HL-60 (cell line): ENCODE measurements at regions not wholly inside any gene's neighbourhood (a gene's known extent, or its start where the extent isn't known, plus 50 kb on each side); places are given as distances from the start of the nearest gene placed in this dataset.

Experiments
- DNase-seq, 2 experiments: peaks; one replicate each; pipeline ENCODE4 v3.0.0-alpha.2; 2010 to 2020; ENCODE audit warnings: low read depth in 1 of 2, low spot score in 1 of 2
- H3K27ac ChIP-seq: fragments of 250-450 bp; sonication (Bioruptor Pico); replicated peaks from 2 replicates; pipeline ENCODE4 v1.5.1; 2020; ENCODE audit warnings: mild to moderate bottlenecking, moderate library complexity
- H3K27me3 ChIP-seq: fragments of 250-450 bp; sonication (Bioruptor Pico); 2 replicates; pipeline ENCODE4 v1.5.1; 2021; ENCODE audit warnings: mild to moderate bottlenecking, moderate library complexity; ENCODE audit not compliant: insufficient read depth, poor library complexity, severe bottlenecking
- H3K4me3 ChIP-seq: replicated peaks from 2 replicates; pipeline ENCODE4 v1.5.1; 2011; ENCODE audit warnings: mild to moderate bottlenecking, control low read depth, low read length; ENCODE audit not compliant: insufficient read depth
- CTCF ChIP-seq: IDR thresholded peaks from one replicate; pipeline ENCODE4 v1.5.1; 2011; ENCODE audit warnings: low read length, control low read depth, inconsistent platforms; ENCODE audit not compliant: insufficient read depth
- GABPA ChIP-seq: IDR thresholded peaks from 2 replicates; pipeline ENCODE4 v1.6.1; 2012; ENCODE audit warnings: low read depth
- POLR2AphosphoS5 ChIP-seq: IDR thresholded peaks from 2 replicates; pipeline ENCODE4 v1.6.1; 2012; ENCODE audit warnings: low read depth
- SPI1 ChIP-seq: IDR thresholded peaks from 2 replicates; pipeline ENCODE4 v1.6.1; 2012; ENCODE audit warnings: low read depth, mild to moderate bottlenecking, borderline replicate concordance
- TF ChIP-seq, protein P1 (sequence below): IDR thresholded peaks from 2 replicates; pipeline ENCODE4 v1.6.1; 2012; ENCODE audit warnings: low read depth; ENCODE audit not compliant: insufficient replicate concordance

DNA sequence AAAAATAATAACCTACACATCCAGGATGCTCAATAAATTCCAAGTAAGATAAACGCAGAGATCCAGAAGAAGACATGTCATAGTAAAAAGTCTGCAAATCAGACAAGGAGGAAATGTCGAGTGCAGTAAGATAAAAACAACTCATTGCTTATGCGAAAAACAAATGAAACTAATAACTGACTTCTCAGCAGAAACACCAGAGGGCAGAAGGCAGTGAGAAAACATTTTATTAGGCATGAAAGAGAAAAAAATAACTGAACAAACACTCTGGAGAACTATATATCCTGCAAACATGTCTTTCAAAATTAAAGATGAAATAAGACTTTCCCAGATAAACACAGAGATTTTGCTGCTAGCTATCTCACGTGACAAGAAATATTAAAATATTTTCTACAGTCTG is 201.3 kb upstream of the CTSO start:
- TF ChIP-seq GABPA (no peak), CTCF (no peak), SPI1 (no peak), POLR2AphosphoS5 (no peak)
- TF ChIP-seq, protein P1, sequence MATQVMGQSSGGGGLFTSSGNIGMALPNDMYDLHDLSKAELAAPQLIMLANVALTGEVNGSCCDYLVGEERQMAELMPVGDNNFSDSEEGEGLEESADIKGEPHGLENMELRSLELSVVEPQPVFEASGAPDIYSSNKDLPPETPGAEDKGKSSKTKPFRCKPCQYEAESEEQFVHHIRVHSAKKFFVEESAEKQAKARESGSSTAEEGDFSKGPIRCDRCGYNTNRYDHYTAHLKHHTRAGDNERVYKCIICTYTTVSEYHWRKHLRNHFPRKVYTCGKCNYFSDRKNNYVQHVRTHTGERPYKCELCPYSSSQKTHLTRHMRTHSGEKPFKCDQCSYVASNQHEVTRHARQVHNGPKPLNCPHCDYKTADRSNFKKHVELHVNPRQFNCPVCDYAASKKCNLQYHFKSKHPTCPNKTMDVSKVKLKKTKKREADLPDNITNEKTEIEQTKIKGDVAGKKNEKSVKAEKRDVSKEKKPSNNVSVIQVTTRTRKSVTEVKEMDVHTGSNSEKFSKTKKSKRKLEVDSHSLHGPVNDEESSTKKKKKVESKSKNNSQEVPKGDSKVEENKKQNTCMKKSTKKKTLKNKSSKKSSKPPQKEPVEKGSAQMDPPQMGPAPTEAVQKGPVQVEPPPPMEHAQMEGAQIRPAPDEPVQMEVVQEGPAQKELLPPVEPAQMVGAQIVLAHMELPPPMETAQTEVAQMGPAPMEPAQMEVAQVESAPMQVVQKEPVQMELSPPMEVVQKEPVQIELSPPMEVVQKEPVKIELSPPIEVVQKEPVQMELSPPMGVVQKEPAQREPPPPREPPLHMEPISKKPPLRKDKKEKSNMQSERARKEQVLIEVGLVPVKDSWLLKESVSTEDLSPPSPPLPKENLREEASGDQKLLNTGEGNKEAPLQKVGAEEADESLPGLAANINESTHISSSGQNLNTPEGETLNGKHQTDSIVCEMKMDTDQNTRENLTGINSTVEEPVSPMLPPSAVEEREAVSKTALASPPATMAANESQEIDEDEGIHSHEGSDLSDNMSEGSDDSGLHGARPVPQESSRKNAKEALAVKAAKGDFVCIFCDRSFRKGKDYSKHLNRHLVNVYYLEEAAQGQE, result no peak
- Histone ChIP-seq H3K27ac (no peak overlapping the region), H3K27me3 (no peaks in the 10 kb centered on the region), H3K4me3 (no peak overlapping the region)
- DNase-seq, result no peak

- no peak overlapping the region for H3K4me3 ChIP-seq
- no peaks in the 10 kb centered on the region for H3K27me3 ChIP-seq
- TF ChIP-seq CTCF (no peak), SPI1 (no peak), GABPA (no peak)
- H3K27ac ChIP-seq, result no peak overlapping the region
- DNase-seq, result no peak
Measured at GRCh38 chr4:156146571-156146970, 192.9 kb upstream of the CTSO start.

- no peak overlapping the region for H3K27ac ChIP-seq
- no peaks in the 10 kb centered on the region for H3K27me3 ChIP-seq
- TF ChIP-seq SPI1 (no peak), POLR2AphosphoS5 (no peak), CTCF (no peak), GABPA (no peak)
- TF ChIP-seq, protein P1, result no peak
- no peak overlapping the region for H3K4me3 ChIP-seq
- DNase-seq, result no peak
Measured at GRCh38 chr4:156144961-156145360, 191.3 kb upstream of the CTSO start.

GRCh38 chr4:156138781-156139280 is 185.2 kb upstream of the CTSO start:
- TF ChIP-seq GABPA (no peak), SPI1 (no peak)
- H3K27ac ChIP-seq, result no peak overlapping the region
- no peak for DNase-seq
- no peaks in the 10 kb centered on the region for H3K27me3 ChIP-seq
- H3K4me3 ChIP-seq, result no peak overlapping the region
